ENCODE measurements at regions not wholly inside any gene's neighbourhood (a gene's known extent, or its start where the extent isn't known, plus 50 kb on each side); places are given as distances from the start of the nearest gene placed in this dataset.

GRCh38 chr9:82180711-82181110 lies 192.1 kb downstream of the SPATA31D1 start:
- H3K4me2 ChIP-seq (replicated peaks; ENCODE audit: extremely low read depth, low read length, poor library complexity, severe bottlenecking): no peak overlapping the region
- peaks cover 0 to 5% (median 4%) of the 10 kb centered on the region in 7 donors for H3K9me3 Mint-ChIP-seq
- no CpG with 5 or more reads among the region's 1 CpG for WGBS (ENCODE audit: insufficient coverage)
- no peak for DNase-seq
- no peak for TF ChIP-seq CTCF (IDR thresholded peaks at IDR 0.05)
- no peaks in the 10 kb centered on the region for H3K4me1 ChIP-seq (ENCODE audit: control insufficient read depth in 1 of 2, insufficient read depth in 2 of 2, low read length in 2 of 2)
- no peaks in the 10 kb centered on the region for H4K20me1 ChIP-seq (ENCODE audit: insufficient read depth, low read length)
- no peak overlapping the region for H3K27ac ChIP-seq (ENCODE audit: low read depth in 1 of 2, low read length in 2 of 2)
- no peak overlapping the region for H3K4me3 ChIP-seq (replicated peaks in 1 of 3; ENCODE audit: low read depth in 2 of 3, low read length in 3 of 3)
- peaks cover 0 to 2% (median 0%) of the 10 kb centered on the region in 3 donors for H3K27me3 Mint-ChIP-seq (ENCODE audit: low read depth in 3 of 3)
- H3K4me1 Mint-ChIP-seq: peaks cover 1% of the 10 kb centered on the region
- H3K27ac Mint-ChIP-seq: no peak overlapping the region
- H2AFZ ChIP-seq (ENCODE audit: insufficient read depth, low read depth, low read length, poor library complexity, severe bottlenecking): no peak overlapping the region
- no peaks in the 10 kb centered on the region for H3K36me3 ChIP-seq (replicated peaks in 1 of 2; ENCODE audit: control insufficient read depth in 1 of 2, insufficient read depth in 2 of 2, low read length in 2 of 2)
- intact Hi-C loops (cut with micrococcal nuclease): no loop called here
- no peaks in the 10 kb centered on the region for H3K79me2 ChIP-seq (ENCODE audit: insufficient read depth, low read length)
- no peak overlapping the region for H3K4me3 Mint-ChIP-seq
- no peaks in the 10 kb centered on the region for H3K9me3 ChIP-seq (replicated peaks in 1 of 2; ENCODE audit: control insufficient read depth in 1 of 2, insufficient read depth in 1 of 2, low read length in 2 of 2)
- no peak overlapping the region for H3K9ac ChIP-seq (ENCODE audit: insufficient read depth, low read length, poor library complexity, severe bottlenecking)
- no peaks in the 10 kb centered on the region for H3K27me3 ChIP-seq (ENCODE audit: control insufficient read depth in 2 of 2, insufficient read depth in 2 of 2, low read length in 2 of 2)
- H3K36me3 Mint-ChIP-seq: no peaks in the 10 kb centered on the region

GRCh38 chr9:82183181-82183860 lies 194.7 kb downstream of the SPATA31D1 start:
- Histone ChIP-seq H2AFZ (ENCODE audit: insufficient read depth, low read depth, low read length, poor library complexity, severe bottlenecking) (no peak overlapping the region), H3K27ac (ENCODE audit: low read depth in 1 of 2, low read length in 2 of 2) (no peak overlapping the region)

More at GRCh38 chr9:82183181-82183860, 194.7 kb downstream of the SPATA31D1 start:
- Mint-ChIP-seq H3K4me3 (no peak overlapping the region), H3K27me3 (ENCODE audit: low read depth in 3 of 3) (peaks cover 0 to 2% (median 0%) of the 10 kb centered on the region in 3 donors), H3K4me1 (peaks cover 1% of the 10 kb centered on the region), H3K27ac (no peak overlapping the region), H3K36me3 (no peaks in the 10 kb centered on the region), H3K9me3 (peaks cover 0 to 4% (median 0%) of the 10 kb centered on the region in 7 donors)
- intact Hi-C loops (cut with micrococcal nuclease): no loop called here
- Histone ChIP-seq H4K20me1 (ENCODE audit: insufficient read depth, low read length) (no peaks in the 10 kb centered on the region), H3K9me3 (replicated peaks in 1 of 2; ENCODE audit: control insufficient read depth in 1 of 2, insufficient read depth in 1 of 2, low read length in 2 of 2) (no peaks in the 10 kb centered on the region), H3K27me3 (ENCODE audit: control insufficient read depth in 2 of 2, insufficient read depth in 2 of 2, low read length in 2 of 2) (no peaks in the 10 kb centered on the region), H3K4me1 (ENCODE audit: control insufficient read depth in 1 of 2, insufficient read depth in 2 of 2, low read length in 2 of 2) (no peaks in the 10 kb centered on the region), H3K9ac (ENCODE audit: insufficient read depth, low read length, poor library complexity, severe bottlenecking) (no peak overlapping the region), H3K4me2 (replicated peaks; ENCODE audit: extremely low read depth, low read length, poor library complexity, severe bottlenecking) (no peak overlapping the region), H3K36me3 (replicated peaks in 1 of 2; ENCODE audit: control insufficient read depth in 1 of 2, insufficient read depth in 2 of 2, low read length in 2 of 2) (no peaks in the 10 kb centered on the region), H3K79me2 (ENCODE audit: insufficient read depth, low read length) (no peaks in the 10 kb centered on the region), H3K4me3 (replicated peaks in 1 of 3; ENCODE audit: low read depth in 2 of 3, low read length in 3 of 3) (no peak overlapping the region)
- DNase-seq: no peak
- no peak for TF ChIP-seq CTCF (IDR thresholded peaks at IDR 0.05)

Data from CD14-positive monocyte (primary cell).